HL-60 (cell line): ENCODE measurements at regions not wholly inside any gene's neighbourhood (a gene's known extent, or its start where the extent isn't known, plus 50 kb on each side); places are given as distances from the start of the nearest gene placed in this dataset.

Experiments used
- CTCF ChIP-seq: IDR thresholded peaks from one replicate; pipeline ENCODE4 v1.5.1; 2011; ENCODE audit warnings: low read length, control low read depth, inconsistent platforms; ENCODE audit not compliant: insufficient read depth
- GABPA ChIP-seq: IDR thresholded peaks from 2 replicates; pipeline ENCODE4 v1.6.1; 2012; ENCODE audit warnings: low read depth
- POLR2AphosphoS5 ChIP-seq: IDR thresholded peaks from 2 replicates; pipeline ENCODE4 v1.6.1; 2012; ENCODE audit warnings: low read depth
- REST ChIP-seq: IDR thresholded peaks from 2 replicates; pipeline ENCODE4 v1.6.1; 2012; ENCODE audit warnings: low read depth; ENCODE audit not compliant: insufficient replicate concordance
- SPI1 ChIP-seq: IDR thresholded peaks from 2 replicates; pipeline ENCODE4 v1.6.1; 2012; ENCODE audit warnings: low read depth, mild to moderate bottlenecking, borderline replicate concordance

GRCh38 chr2:16222326-16222725 lies 282.0 kb downstream of the MYCN start:
- TF ChIP-seq POLR2AphosphoS5 (no peak), CTCF (no peak), REST (no peak), SPI1 (no peak), GABPA (no peak)
